ENCODE measurements at regions not wholly inside any gene's neighbourhood (a gene's known extent, or its start where the extent isn't known, plus 50 kb on each side); places are given as distances from the start of the nearest gene placed in this dataset.
A peak's percentile ranks its signal among the peaks of the same experiment; 100 is the strongest.
"Not testable (repeated sequence)": the region's sequence is repeated elsewhere in the genome, so short reads cannot be mapped to it uniquely, and the experiment has no call there.

DNA sequence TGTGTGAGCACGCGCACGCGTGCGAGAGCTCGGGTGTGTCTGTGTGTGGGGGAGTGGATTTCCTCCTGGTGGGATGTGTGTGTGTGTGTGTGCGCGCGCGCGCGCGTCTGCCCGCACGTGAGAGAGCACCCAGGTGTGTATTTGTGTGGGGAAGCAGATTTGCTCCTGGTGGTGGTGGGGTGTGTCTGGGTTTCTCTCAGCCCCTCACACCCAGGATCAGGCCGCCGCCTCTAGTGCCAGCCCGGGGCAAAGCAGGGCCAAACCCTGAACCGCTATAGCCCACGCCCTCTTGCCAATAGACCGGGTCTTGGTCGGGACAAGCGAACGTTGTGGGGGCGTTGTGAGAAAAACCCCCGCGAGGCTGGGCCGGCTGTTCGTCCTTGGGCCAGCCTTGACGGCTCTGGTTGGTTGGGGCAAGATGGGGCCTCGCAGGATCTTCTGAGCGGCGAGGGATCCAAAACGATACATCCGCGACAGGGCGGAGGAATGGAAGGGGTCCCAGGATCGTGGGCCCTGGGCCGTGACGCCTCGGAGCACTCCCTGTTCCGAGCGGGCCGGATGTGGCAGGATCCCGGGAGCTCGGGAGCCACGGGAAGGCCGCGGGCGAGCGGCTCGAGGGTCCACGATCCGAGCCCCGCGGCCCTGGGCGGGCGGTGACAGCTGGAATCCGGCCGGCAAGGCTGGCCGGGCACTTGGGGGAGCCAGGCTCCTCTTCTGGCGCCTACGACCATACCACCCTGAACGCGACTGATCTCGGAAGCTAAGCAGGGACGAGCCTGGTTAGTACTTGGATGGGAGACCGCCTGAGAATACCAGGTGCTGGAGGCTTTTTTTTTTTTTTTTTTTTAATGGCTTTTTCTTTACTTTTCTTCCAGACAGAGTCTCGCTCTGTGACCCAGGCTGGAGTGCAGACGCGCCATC is 68.2 kb downstream of the RNF187 start:
- peaks cover 10% of the 10 kb centered on the region for H3K9me3 ChIP-seq
- H3K4me1 ChIP-seq (ENCODE audit: low read depth) = peaks cover 3% of the 10 kb centered on the region
- TF ChIP-seq, protein P1, sequence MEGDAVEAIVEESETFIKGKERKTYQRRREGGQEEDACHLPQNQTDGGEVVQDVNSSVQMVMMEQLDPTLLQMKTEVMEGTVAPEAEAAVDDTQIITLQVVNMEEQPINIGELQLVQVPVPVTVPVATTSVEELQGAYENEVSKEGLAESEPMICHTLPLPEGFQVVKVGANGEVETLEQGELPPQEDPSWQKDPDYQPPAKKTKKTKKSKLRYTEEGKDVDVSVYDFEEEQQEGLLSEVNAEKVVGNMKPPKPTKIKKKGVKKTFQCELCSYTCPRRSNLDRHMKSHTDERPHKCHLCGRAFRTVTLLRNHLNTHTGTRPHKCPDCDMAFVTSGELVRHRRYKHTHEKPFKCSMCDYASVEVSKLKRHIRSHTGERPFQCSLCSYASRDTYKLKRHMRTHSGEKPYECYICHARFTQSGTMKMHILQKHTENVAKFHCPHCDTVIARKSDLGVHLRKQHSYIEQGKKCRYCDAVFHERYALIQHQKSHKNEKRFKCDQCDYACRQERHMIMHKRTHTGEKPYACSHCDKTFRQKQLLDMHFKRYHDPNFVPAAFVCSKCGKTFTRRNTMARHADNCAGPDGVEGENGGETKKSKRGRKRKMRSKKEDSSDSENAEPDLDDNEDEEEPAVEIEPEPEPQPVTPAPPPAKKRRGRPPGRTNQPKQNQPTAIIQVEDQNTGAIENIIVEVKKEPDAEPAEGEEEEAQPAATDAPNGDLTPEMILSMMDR (IDR thresholded peaks at IDR 0.05) = no peak
- no peak overlapping the region for H3K4me3 ChIP-seq
- DNase-seq (peak in 2 of 3 donors; percentile 17 to 33), ATAC-seq (peak; percentile 58)
- intact Hi-C loops (cut with DNase I, micrococcal nuclease) = no loop called here
- no peaks in the 10 kb centered on the region for H3K36me3 ChIP-seq (ENCODE audit: low read depth)

DNA sequence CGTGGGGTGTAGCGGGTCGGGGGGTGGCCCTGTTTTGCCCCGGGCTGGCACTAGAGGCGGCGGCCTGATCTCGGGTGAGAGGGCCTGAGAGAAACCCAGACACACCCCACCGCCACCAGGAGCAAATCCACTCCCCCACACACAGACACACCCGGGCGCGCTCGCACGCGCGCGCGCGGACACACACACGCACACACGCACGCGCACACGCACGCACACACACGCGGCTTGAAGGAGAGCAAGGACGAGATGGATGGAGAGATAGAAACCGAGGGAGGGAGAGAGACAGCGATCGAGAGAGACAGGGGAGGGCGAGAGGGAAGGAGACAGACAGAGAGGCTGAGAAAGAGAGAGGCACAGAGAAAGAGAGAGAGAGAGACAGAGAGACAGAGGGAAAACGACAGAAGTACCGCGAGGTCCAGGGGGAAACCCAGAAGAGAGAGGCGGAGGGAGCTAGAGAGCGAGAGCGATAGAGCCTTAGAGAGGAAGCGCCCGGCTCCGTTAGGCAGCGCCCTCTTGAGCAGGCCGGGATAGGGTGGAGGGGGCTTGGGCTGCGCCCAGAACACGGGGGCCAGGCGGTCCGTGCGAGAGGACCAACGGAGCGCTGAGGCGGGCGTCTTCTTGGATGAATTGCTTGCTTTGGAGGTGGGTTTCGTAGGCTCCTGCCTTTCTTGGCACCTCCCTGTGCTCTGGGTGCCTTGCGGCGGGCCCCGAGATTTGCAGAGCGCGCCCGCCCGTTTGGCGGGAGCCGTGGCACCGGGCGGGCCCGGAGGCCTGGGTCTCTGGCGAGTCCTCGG is 69.7 kb downstream of the RNF187 start:
- DNase-seq = peak; percentile 13 to 74 (median 70)
- H3K4me1 ChIP-seq (ENCODE audit: low read depth); H3K36me3 ChIP-seq (ENCODE audit: low read depth); intact Hi-C loops (cut with DNase I, micrococcal nuclease); H3K4me3 ChIP-seq; ATAC-seq: not testable (repeated sequence)
- H3K9me3 ChIP-seq = peaks cover 10% of the 10 kb centered on the region
